Right lobe of liver (tissue), 6 donors: ENCODE measurements at regions not wholly inside any gene's neighbourhood (a gene's known extent, or its start where the extent isn't known, plus 50 kb on each side); places are given as distances from the start of the nearest gene placed in this dataset.

Experiments
- ATAC-seq, 4 donors: fragments of 200-7000 bp; cut with Tn5 transposase; one replicate each; pipeline ENCODE4 v1.9.1; 2020; ENCODE audit warnings: mild to moderate bottlenecking in 4 of 4, moderate library complexity in 4 of 4
- DNase-seq, 3 donors: peaks; one replicate each; pipeline ENCODE4 v3.0.0-alpha.2; 2020
- H3K27ac ChIP-seq, 3 donors: fragments of 200-600 bp; one replicate each; pipeline ENCODE4 v1.8.0; 2022
- H3K27me3 ChIP-seq, 2 donors: fragments of 200-600 bp; one replicate each; pipeline ENCODE4 v1.8.0; 2022
- H3K36me3 ChIP-seq, 4 donors: fragments of 200-600 bp; sonication (generic) in 1 of 4; one replicate each; pipeline versions ENCODE4 v1.5.1 to v1.8.0; 2017 to 2022; ENCODE audit warnings: control low read depth in 1 of 4
- H3K4me1 ChIP-seq, 4 donors: fragments of 200-600 bp; sonication (generic) in 1 of 4; one replicate each; pipeline versions ENCODE4 v1.5.1 to v1.8.0; 2017 to 2022; ENCODE audit warnings: control low read depth in 1 of 4
- H3K4me3 ChIP-seq, 3 donors: fragments of 200-600 bp; one replicate each; pipeline ENCODE4 v1.8.0; 2022
- H3K9me3 ChIP-seq, 4 donors: fragments of 200-600 bp; sonication (generic) in 1 of 4; one replicate each; pipeline versions ENCODE4 v1.5.1 to v1.8.0; 2017 to 2022; ENCODE audit warnings: control low read depth in 1 of 4
- CTCF ChIP-seq, 4 donors: fragments of 200-600 bp in 3 of 4; fragments of 450-650 bp in 1 of 4; IDR thresholded peaks; one replicate each; pipeline versions ENCODE4 v1.5.1 to v1.8.0; 2016 to 2022; ENCODE audit warnings: antibody characterized with exemption in 4 of 4, mild to moderate bottlenecking in 2 of 4
- POLR2A ChIP-seq: fragments of 450-650 bp; IDR thresholded peaks from one replicate; pipeline ENCODE4 v1.6.1; 2017; ENCODE audit warnings: antibody characterized with exemption, mild to moderate bottlenecking
- WGBS: methylation state at CpG from one replicate; pipeline ENCODE4 v1.1.6; 2018; ENCODE audit warnings: low coverage, low lambda C conversion rate; ENCODE audit not compliant: insufficient coverage; ENCODE audit errors: missing lambda C conversion rate; 5-methylcytosine and 5-hydroxymethylcytosine counted together
- intact Hi-C, 2 donors: fragments of 100-400 bp; cut with DNase I; formaldehyde crosslinking; loops; one replicate each; pipeline versions ENCODE4 v1.11.2 to v1.14.1; 2022
- donor health status: DM: no; HTN: yes; CAD: no.
- donor health status: DM: no; HTN: no; CAD: no.
- donor health status: DM: no; HTN: no; CAD: no.
- donor health status: DM: no; HTN: yes; CAD: no.
- donor health status: DM: no; HTN: yes; CAD: no.

- WGBS, result 64% methylated on average over 5 of the region's 6 CpGs
- TF ChIP-seq POLR2A (no peak), CTCF (IDR thresholded peaks at IDR 0.05) (no peak)
- H3K9me3 ChIP-seq, result no peaks in the 10 kb centered on the region
- H3K4me1 ChIP-seq, result no peaks in the 10 kb centered on the region
- no peak for DNase-seq
- no peak for ATAC-seq
- no peak overlapping the region for H3K27ac ChIP-seq
- H3K27me3 ChIP-seq, result no peaks in the 10 kb centered on the region
- no peaks in the 10 kb centered on the region for H3K36me3 ChIP-seq
- intact Hi-C loops, result no loop called here
- H3K4me3 ChIP-seq, result no peak overlapping the region
These were observed 155.5 kb upstream of the TMPO start for GRCh38 chr12:98359856-98360255.

- WGBS, result 57% methylated on average over 3 of the region's 3 CpGs
- H3K4me3 ChIP-seq, result no peak overlapping the region
- H3K9me3 ChIP-seq, result no peaks in the 10 kb centered on the region
- H3K36me3 ChIP-seq, result no peaks in the 10 kb centered on the region
- H3K27me3 ChIP-seq, result no peaks in the 10 kb centered on the region
- intact Hi-C loops, result no loop called here
- H3K4me1 ChIP-seq, result no peaks in the 10 kb centered on the region
- ATAC-seq (no peak), DNase-seq (no peak)
- TF ChIP-seq POLR2A (no peak), CTCF (IDR thresholded peaks at IDR 0.05) (no peak)
- no peak overlapping the region for H3K27ac ChIP-seq
These were observed 155.0 kb upstream of the TMPO start for GRCh38 chr12:98360401-98360800.

GRCh38 chr12:98369581-98369980 is 145.8 kb upstream of the TMPO start:
- no peak for ATAC-seq
- no peaks in the 10 kb centered on the region for H3K36me3 ChIP-seq
- H3K4me3 ChIP-seq, result no peak overlapping the region
- H3K27me3 ChIP-seq, result no peaks in the 10 kb centered on the region
- TF ChIP-seq CTCF (IDR thresholded peaks at IDR 0.05) (no peak), POLR2A (no peak)
- no peaks in the 10 kb centered on the region for H3K9me3 ChIP-seq
- H3K4me1 ChIP-seq, result no peaks in the 10 kb centered on the region
- 51% methylated on average over 4 of the region's 4 CpGs for WGBS
- intact Hi-C loops, result no loop called here
- H3K27ac ChIP-seq, result no peak overlapping the region
- no peak for DNase-seq

- no peaks in the 10 kb centered on the region for H3K4me1 ChIP-seq
- intact Hi-C loops, result no loop called here
- no peaks in the 10 kb centered on the region for H3K27me3 ChIP-seq
- H3K27ac ChIP-seq, result no peak overlapping the region
- no peaks in the 10 kb centered on the region for H3K9me3 ChIP-seq
- TF ChIP-seq POLR2A (no peak), CTCF (IDR thresholded peaks at IDR 0.05) (no peak)
- no peak overlapping the region for H3K4me3 ChIP-seq
- DNase-seq (no peak), ATAC-seq (no peak)
- WGBS, result 29% methylated on average over 1 of the region's 1 CpG
- no peaks in the 10 kb centered on the region for H3K36me3 ChIP-seq
These were observed 144.4 kb upstream of the TMPO start for GRCh38 chr12:98370976-98371375.

- intact Hi-C loops, result no loop called here
- WGBS, result 36% methylated on average over 3 of the region's 3 CpGs
These were observed 144.0 kb upstream of the TMPO start for GRCh38 chr12:98371419-98371818.

More at GRCh38 chr12:98371419-98371818, 144.0 kb upstream of the TMPO start:
- no peak overlapping the region for H3K27ac ChIP-seq
- H3K27me3 ChIP-seq, result no peaks in the 10 kb centered on the region
- no peak for DNase-seq
- no peak for TF ChIP-seq POLR2A
- TF ChIP-seq CTCF (IDR thresholded peaks at IDR 0.05), result no peak
- no peaks in the 10 kb centered on the region for H3K4me1 ChIP-seq
- ATAC-seq, result peak in 1 of 4 donors; percentile 87
- H3K9me3 ChIP-seq, result no peaks in the 10 kb centered on the region
- no peaks in the 10 kb centered on the region for H3K36me3 ChIP-seq
- no peak overlapping the region for H3K4me3 ChIP-seq
